Caco-2 (cell line): ENCODE measurements at regions not wholly inside any gene's neighbourhood (a gene's known extent, or its start where the extent isn't known, plus 50 kb on each side); places are given as distances from the start of the nearest gene placed in this dataset.

Experiments
- BruUV-seq: library from RNA; stranded (reverse); fragments of 400-500 nt; replicated peaks from 2 replicates; lab custom pipeline; 2021; lab: Mats Ljungman, UMichigan
- CTCF ChIA-PET: fragments of 300-600 bp; sonication (Branson Sonifier 250); formaldehyde crosslinking; loops from one replicate; lab custom pipeline; 2022; ENCODE audit warnings: antibody characterized with exemption; lab: Charles Lee
- POLR2A ChIA-PET: fragments of 300-600 bp; sonication (Branson Sonifier 250); formaldehyde crosslinking; loops from one replicate; lab custom pipeline; 2022; ENCODE audit warnings: antibody characterized with exemption; lab: Charles Lee
- DNase-seq, 2 experiments: peaks; one replicate each; pipeline versions ENCODE4 v3.0.0 to v3.0.0-alpha.2; 2020 to 2022
- H3K27me3 ChIP-seq: replicated peaks from 2 replicates; pipeline ENCODE4 v1.6.0; 2011; ENCODE audit warnings: low read length; ENCODE audit not compliant: control insufficient read depth, insufficient read depth
- H3K36me3 ChIP-seq: 2 replicates; pipeline ENCODE4 v1.5.1; 2011; ENCODE audit warnings: low read length; ENCODE audit not compliant: control insufficient read depth, insufficient read depth
- H3K4me1 ChIP-seq: fragments of 250-450 bp; sonication (Bioruptor Pico); 2 replicates; pipeline ENCODE4 v1.5.1; 2020; ENCODE audit warnings: mild to moderate bottlenecking
- H3K4me3 ChIP-seq: 2 replicates; pipeline ENCODE4 v1.5.1; 2011; ENCODE audit warnings: low read depth, mild to moderate bottlenecking, control low read depth, low read length
- H3K9me3 ChIP-seq: fragments of 250-450 bp; sonication (Bioruptor Pico); 2 replicates; pipeline ENCODE4 v1.5.1; 2020; ENCODE audit warnings: mild to moderate bottlenecking, moderate library complexity
- H3K27ac Mint-ChIP-seq: one replicate; pipeline ENCODE4 v1.8.0; 2022; ENCODE audit warnings: mixed read lengths; ENCODE audit not compliant: unreplicated experiment
- H3K27me3 Mint-ChIP-seq: one replicate; pipeline ENCODE4 v1.8.0; 2022; ENCODE audit warnings: mixed read lengths; ENCODE audit not compliant: insufficient read depth, unreplicated experiment
- H3K36me3 Mint-ChIP-seq: one replicate; pipeline ENCODE4 v1.8.0; 2022; ENCODE audit warnings: mild to moderate bottlenecking, mixed read lengths; ENCODE audit not compliant: insufficient read depth, unreplicated experiment
- H3K4me1 Mint-ChIP-seq: one replicate; pipeline ENCODE4 v1.8.0; 2022; ENCODE audit warnings: low read depth, mixed read lengths; ENCODE audit not compliant: unreplicated experiment
- H3K4me3 Mint-ChIP-seq: one replicate; pipeline ENCODE4 v1.8.0; 2022; ENCODE audit warnings: mild to moderate bottlenecking, moderate library complexity, mixed read lengths; ENCODE audit not compliant: unreplicated experiment
- H3K9me3 Mint-ChIP-seq: one replicate; pipeline ENCODE4 v1.8.0; 2022; ENCODE audit warnings: mixed read lengths; ENCODE audit not compliant: unreplicated experiment
- intact Hi-C: fragments of 100-400 bp; cut with micrococcal nuclease; formaldehyde crosslinking; loops from one replicate; pipeline ENCODE4 v1.10.0; 2022; ENCODE audit not compliant: unreplicated experiment
- TF ChIP-seq, protein P1 (sequence below), 2 experiments: fragments of 200-600 bp in 1 of 2; IDR thresholded peaks; 1 replicate in 1 of 2; 2 replicates in 1 of 2; pipeline versions ENCODE4 v1.5.1 to v1.8.0; 2011 to 2022; ENCODE audit warnings: antibody characterized with exemption in 1 of 2, control low read depth in 1 of 2, inconsistent platforms in 1 of 2, low read depth in 1 of 2, low read length in 1 of 2, mild to moderate bottlenecking in 1 of 2, moderate library complexity in 1 of 2; ENCODE audit not compliant: insufficient read depth in 1 of 2, severe bottlenecking in 1 of 2, unreplicated experiment in 1 of 2

DNA sequence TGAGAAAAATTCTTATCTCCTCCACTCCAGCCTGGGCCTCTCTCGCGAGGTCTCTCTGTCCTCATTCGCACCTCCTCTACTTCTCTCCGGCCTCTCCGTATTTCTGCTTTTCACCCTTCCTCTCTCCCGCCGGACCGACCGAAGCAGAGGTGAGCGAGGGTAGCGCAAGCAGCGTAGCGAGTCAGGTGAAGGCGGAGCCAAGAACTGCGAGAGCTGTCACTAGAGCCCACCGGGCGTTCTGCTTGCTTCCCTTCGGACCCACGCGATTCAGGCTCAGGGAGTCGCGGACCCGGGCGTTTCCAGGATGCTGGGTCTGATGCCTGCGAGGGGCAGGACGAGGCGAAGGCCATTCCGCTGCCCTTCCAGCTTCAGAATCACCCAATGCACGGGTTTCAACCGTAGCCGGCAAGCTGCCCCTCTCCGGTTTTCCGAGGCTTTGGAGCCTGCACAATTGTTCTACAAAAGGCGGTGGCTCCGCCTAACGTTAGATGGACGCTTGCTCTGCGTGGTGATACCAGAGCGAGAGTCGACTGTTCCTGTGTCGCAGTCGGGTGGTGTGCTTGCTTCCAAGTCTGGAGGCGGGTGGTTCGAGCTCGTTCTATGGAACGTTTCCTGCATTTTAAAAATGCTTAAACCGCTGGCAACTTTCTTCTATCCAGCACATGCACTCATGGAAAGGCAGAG, 310.2 kb downstream of the FAM72C start:
- Mint-ChIP-seq H3K27me3 (no peaks in the 10 kb centered on the region), H3K9me3 (no peaks in the 10 kb centered on the region), H3K27ac (no peak overlapping the region), H3K36me3 (no peaks in the 10 kb centered on the region), H3K4me3 (no peak overlapping the region), H3K4me1 (no peaks in the 10 kb centered on the region)
- Histone ChIP-seq H3K9me3 (no peaks in the 10 kb centered on the region), H3K27me3 (no peaks in the 10 kb centered on the region), H3K4me1 (peaks cover 7% of the 10 kb centered on the region; the same call in 1 of the 2 replicates), H3K4me3 (no peak overlapping the region), H3K36me3 (no peaks in the 10 kb centered on the region)
- BruUV-seq, result no TSS peak
- ChIA-PET CTCF (no interaction called here), POLR2A (no interaction called here)
- TF ChIP-seq, protein P1, sequence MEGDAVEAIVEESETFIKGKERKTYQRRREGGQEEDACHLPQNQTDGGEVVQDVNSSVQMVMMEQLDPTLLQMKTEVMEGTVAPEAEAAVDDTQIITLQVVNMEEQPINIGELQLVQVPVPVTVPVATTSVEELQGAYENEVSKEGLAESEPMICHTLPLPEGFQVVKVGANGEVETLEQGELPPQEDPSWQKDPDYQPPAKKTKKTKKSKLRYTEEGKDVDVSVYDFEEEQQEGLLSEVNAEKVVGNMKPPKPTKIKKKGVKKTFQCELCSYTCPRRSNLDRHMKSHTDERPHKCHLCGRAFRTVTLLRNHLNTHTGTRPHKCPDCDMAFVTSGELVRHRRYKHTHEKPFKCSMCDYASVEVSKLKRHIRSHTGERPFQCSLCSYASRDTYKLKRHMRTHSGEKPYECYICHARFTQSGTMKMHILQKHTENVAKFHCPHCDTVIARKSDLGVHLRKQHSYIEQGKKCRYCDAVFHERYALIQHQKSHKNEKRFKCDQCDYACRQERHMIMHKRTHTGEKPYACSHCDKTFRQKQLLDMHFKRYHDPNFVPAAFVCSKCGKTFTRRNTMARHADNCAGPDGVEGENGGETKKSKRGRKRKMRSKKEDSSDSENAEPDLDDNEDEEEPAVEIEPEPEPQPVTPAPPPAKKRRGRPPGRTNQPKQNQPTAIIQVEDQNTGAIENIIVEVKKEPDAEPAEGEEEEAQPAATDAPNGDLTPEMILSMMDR (IDR thresholded peaks at IDR 0.05; ENCODE audit: insufficient read depth in 1 of 2, low read depth in 1 of 2, low read length in 1 of 2, severe bottlenecking in 1 of 2, unreplicated experiment in 1 of 2), result no peak
- no peak for DNase-seq
- intact Hi-C loops, result no loop called here

DNA sequence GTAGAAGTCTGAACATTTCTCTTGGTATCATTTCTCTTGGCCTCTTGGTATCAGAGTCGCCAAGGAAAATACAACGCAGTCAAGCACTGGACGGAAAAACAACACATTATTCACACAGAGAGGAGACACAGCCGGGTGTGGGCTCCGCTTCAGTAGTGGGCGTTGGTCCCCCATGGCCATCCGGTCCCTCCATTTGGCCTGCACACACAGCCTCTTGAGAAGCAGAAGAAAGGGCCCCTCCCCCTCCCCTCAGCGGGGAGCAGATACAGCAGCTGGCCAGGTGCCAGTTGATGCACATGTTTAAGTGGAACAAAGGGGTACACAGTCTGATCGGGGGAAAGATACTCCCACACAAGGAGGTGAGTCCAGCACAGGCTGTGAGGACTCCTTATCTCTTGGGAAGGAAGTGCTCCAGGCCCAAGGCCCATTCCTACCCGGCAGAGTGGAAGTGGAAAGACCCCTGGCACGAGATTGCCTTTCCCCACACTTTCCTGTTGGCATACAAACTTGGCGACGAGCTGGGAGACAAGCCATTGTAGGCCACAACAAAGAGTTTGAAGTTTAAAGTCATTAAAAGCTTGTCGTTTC, 311.3 kb downstream of the FAM72C start:
- no peaks in the 10 kb centered on the region for H3K27me3 ChIP-seq
- TF ChIP-seq, protein P1 (IDR thresholded peaks at IDR 0.05; ENCODE audit: insufficient read depth in 1 of 2, low read depth in 1 of 2, low read length in 1 of 2, severe bottlenecking in 1 of 2, unreplicated experiment in 1 of 2), result no peak
- DNase-seq, result no peak
- no peaks in the 10 kb centered on the region for H3K9me3 ChIP-seq
- intact Hi-C loops, result no loop called here
- peaks cover 5% of the 10 kb centered on the region for H3K9me3 Mint-ChIP-seq
- no peak overlapping the region for H3K4me3 Mint-ChIP-seq
- H3K4me1 Mint-ChIP-seq, result no peaks in the 10 kb centered on the region
- no peak overlapping the region for H3K27ac Mint-ChIP-seq
- peaks cover 7% of the 10 kb centered on the region; the same call in 1 of the 2 replicates for H3K4me1 ChIP-seq
- no TSS peak for BruUV-seq
- H3K4me3 ChIP-seq, result no peak overlapping the region
- H3K27me3 Mint-ChIP-seq, result no peaks in the 10 kb centered on the region
- H3K36me3 ChIP-seq, result no peaks in the 10 kb centered on the region
- H3K36me3 Mint-ChIP-seq, result peaks cover 4% of the 10 kb centered on the region
- CTCF ChIA-PET, result no interaction called here
- POLR2A ChIA-PET, result no interaction called here

DNA sequence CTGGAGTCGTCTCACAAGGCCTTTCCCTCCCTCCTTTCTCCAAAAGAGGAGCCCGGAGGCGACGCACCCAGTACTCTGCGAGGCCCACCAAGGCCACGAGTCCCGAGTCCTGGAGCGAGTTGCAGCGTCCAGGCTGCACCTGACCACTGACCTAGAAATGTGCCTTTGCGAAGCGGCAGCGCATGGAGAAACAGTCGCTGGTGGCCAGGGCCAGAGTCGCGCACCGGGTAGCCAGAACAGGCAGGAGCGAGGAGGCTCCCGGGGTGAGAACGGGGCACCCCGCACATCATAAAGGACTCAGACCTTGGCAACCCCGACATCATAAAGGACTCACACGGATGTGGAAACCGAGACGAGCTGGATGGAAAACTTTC, 318.4 kb downstream of the FAM72C start:
- H3K4me3 ChIP-seq, result no peak overlapping the region
- Mint-ChIP-seq H3K4me1 (no peaks in the 10 kb centered on the region), H3K27ac (no peak overlapping the region), H3K27me3 (no peaks in the 10 kb centered on the region), H3K36me3 (peaks cover 7% of the 10 kb centered on the region), H3K4me3 (no peak overlapping the region), H3K9me3 (peaks cover 9% of the 10 kb centered on the region)
- CTCF ChIA-PET, result no interaction called here
- DNase-seq, result no peak
- no TSS peak for BruUV-seq
- peaks cover 7% of the 10 kb centered on the region; the same call in 1 of the 2 replicates for H3K4me1 ChIP-seq
- H3K27me3 ChIP-seq, result no peaks in the 10 kb centered on the region
- TF ChIP-seq, protein P1 (IDR thresholded peaks at IDR 0.05; ENCODE audit: insufficient read depth in 1 of 2, low read depth in 1 of 2, low read length in 1 of 2, severe bottlenecking in 1 of 2, unreplicated experiment in 1 of 2), result no peak
- no peaks in the 10 kb centered on the region for H3K9me3 ChIP-seq
- intact Hi-C loops, result no loop called here
- POLR2A ChIA-PET, result no interaction called here
- no peaks in the 10 kb centered on the region for H3K36me3 ChIP-seq
